ENCODE measurements at regions not wholly inside any gene's neighbourhood (a gene's known extent, or its start where the extent isn't known, plus 50 kb on each side); places are given as distances from the start of the nearest gene placed in this dataset.

DNA sequence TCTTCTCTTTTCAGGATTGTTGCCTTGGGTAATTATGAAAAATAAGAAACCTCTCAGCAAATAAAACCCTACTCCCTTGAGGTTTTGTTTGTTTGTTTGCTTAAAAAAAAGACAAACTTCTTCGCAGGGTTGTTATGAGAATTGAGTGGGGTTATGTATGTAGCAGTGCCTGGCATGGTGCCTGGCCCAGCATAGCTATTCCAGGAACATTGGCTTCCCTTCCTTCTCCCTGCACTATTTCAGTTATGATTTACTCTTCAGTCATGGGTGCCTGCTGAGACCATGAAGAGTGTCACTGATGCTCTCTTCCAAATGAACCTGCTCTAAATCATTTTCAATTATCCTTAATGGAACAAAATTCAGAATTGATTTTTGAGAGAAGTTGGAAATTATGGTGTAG is 283.5 kb upstream of the ROPN1 start:
- no peaks in the 10 kb centered on the region; the same call in 1 of the 2 replicates for H3K23me2 ChIP-seq (ENCODE audit: low read depth, low read length)
- ChIA-PET CTCF (ENCODE audit: partially characterized antibody) (interaction anchor here (0.7 to 1.5 kb wide), 2 partner anchors 12 to 260 kb away, joined by 3 read pairs; no protein-coding TSS in a partner anchor), POLR2A (ENCODE audit: partially characterized antibody) (no interaction called here)
- no peak overlapping the region for H2AK5ac ChIP-seq (ENCODE audit: low read depth, low read length)
- H3K79me2 ChIP-seq (ENCODE audit: control insufficient read depth in 1 of 2, insufficient read depth in 2 of 2, low read length in 2 of 2): no peaks in the 10 kb centered on the region; a peak in 1 of 4 replicates
- no peak overlapping the region for H3K18ac ChIP-seq (ENCODE audit: extremely low read depth, low read length)
- FAIRE-seq: no peak
- H3K23ac ChIP-seq (ENCODE audit: insufficient read length): no peak overlapping the region
- no peak for DNase-seq (ENCODE audit: low read depth in 1 of 2, low spot score in 2 of 2)
- H2BK12ac ChIP-seq (ENCODE audit: low read depth, low read length): no peak overlapping the region
- H3K36me3 ChIP-seq (ENCODE audit: control insufficient read depth in 2 of 4, insufficient read depth in 4 of 4, low read length in 3 of 4): no peaks in the 10 kb centered on the region
- TF ChIP-seq MAFK (IDR thresholded peaks at IDR 0.05; ENCODE audit: low read depth, low read length) (no peak), GTF2F1 (IDR thresholded peaks at IDR 0.05; ENCODE audit: borderline replicate concordance, low read depth, low read length) (no peak), CHD2 (IDR thresholded peaks at IDR 0.05; ENCODE audit: low read length) (no peak), NANOG (IDR thresholded peaks at IDR 0.05; ENCODE audit: insufficient read depth, low read depth, low read length, poor library complexity, severe bottlenecking) (no peak), SP1 (IDR thresholded peaks at IDR 0.05; ENCODE audit: low read depth, low read length) (no peak), JUN (IDR thresholded peaks at IDR 0.05; ENCODE audit: low read depth, low read length) (no peak), RNF2 (IDR thresholded peaks at IDR 0.05; ENCODE audit: borderline replicate concordance, low read depth, low read length, missing control alignments, poor library complexity, severe bottlenecking) (no peak), YY1 (IDR thresholded peaks at IDR 0.05; ENCODE audit: low read depth, low read length) (no peak)
- H4K5ac ChIP-seq (ENCODE audit: insufficient read length, low read depth, low read length): no peak overlapping the region
- H4K20me1 ChIP-seq (replicated peaks in 1 of 2; ENCODE audit: control insufficient read depth in 1 of 2, insufficient read depth in 2 of 2, low read length in 2 of 2): no peaks in the 10 kb centered on the region
- no peak overlapping the region for H3K27ac ChIP-seq (ENCODE audit: low read depth, low read length)
- H4K8ac ChIP-seq (ENCODE audit: extremely low read depth, insufficient read depth, low read length): no peak overlapping the region
- H3K4me1 ChIP-seq (replicated peaks in 1 of 4; ENCODE audit: control insufficient read depth in 3 of 4, insufficient read depth in 4 of 4, low read length in 3 of 4): no peaks in the 10 kb centered on the region
- H3K4me3 ChIP-seq (ENCODE audit: extremely low read depth in 1 of 4, insufficient read depth in 2 of 4, low read depth in 3 of 4, low read length in 4 of 4): no peak overlapping the region
- no peak overlapping the region for H3K4me2 ChIP-seq (ENCODE audit: insufficient read depth in 1 of 2, low read depth in 2 of 2, low read length in 2 of 2)
- no peak overlapping the region for H3K4ac ChIP-seq (replicated peaks; ENCODE audit: insufficient read length, low read depth, low read length)
- no peak overlapping the region for H2BK120ac ChIP-seq (replicated peaks; ENCODE audit: low read depth, low read length)
- no peaks in the 10 kb centered on the region for H3K9me3 ChIP-seq (ENCODE audit: insufficient read depth in 2 of 2, low read depth in 1 of 2, low read length in 1 of 2)
- no peak overlapping the region for H3K9ac ChIP-seq (replicated peaks in 1 of 4; ENCODE audit: extremely low read depth in 1 of 4, low read depth in 3 of 4, low read length in 3 of 4)
- H2BK5ac ChIP-seq (ENCODE audit: low read depth, low read length): no peak overlapping the region
- H4K91ac ChIP-seq (replicated peaks; ENCODE audit: insufficient read length, low read length): no peak overlapping the region
- WGBS, 2 experiments (ENCODE audit: extremely low coverage in 1 of 2, insufficient coverage in 1 of 2, insufficient read length in 1 of 2, insufficient replicate concordance in 2 of 2, low coverage in 1 of 2, low lambda C conversion rate in 2 of 2, missing lambda C conversion rate in 1 of 2): 78% methylated on average over 1 of the region's 1 CpG; no CpG with 5 or more reads in 1 of the 2 experiments
- H3K14ac ChIP-seq (ENCODE audit: insufficient read length): no peak overlapping the region
- no peak overlapping the region for H2BK15ac ChIP-seq (ENCODE audit: low read length)
- H3K56ac ChIP-seq (replicated peaks; ENCODE audit: insufficient read length, low read depth, low read length): no peak overlapping the region
- H3K79me1 ChIP-seq (ENCODE audit: low read depth, low read length): no peaks in the 10 kb centered on the region
- no peaks in the 10 kb centered on the region for H3K27me3 ChIP-seq (replicated peaks in 1 of 4; ENCODE audit: control insufficient read depth in 3 of 4, extremely low read depth in 1 of 4, insufficient read depth in 3 of 4, low read length in 3 of 4)
- H2AFZ ChIP-seq (ENCODE audit: low read length): no peak overlapping the region
- no peak overlapping the region for H2BK20ac ChIP-seq (ENCODE audit: low read length)
